NCI-H524 treated with DMSO at 0.1 percent for 48 hours (cell line): ENCODE measurements at regions not wholly inside any gene's neighbourhood (a gene's known extent, or its start where the extent isn't known, plus 50 kb on each side); places are given as distances from the start of the nearest gene placed in this dataset.

Experiments used
- DNase-seq: peaks from one replicate; lab custom pipeline; 2025; lab: John Stamatoyannopoulos, UW

DNA sequence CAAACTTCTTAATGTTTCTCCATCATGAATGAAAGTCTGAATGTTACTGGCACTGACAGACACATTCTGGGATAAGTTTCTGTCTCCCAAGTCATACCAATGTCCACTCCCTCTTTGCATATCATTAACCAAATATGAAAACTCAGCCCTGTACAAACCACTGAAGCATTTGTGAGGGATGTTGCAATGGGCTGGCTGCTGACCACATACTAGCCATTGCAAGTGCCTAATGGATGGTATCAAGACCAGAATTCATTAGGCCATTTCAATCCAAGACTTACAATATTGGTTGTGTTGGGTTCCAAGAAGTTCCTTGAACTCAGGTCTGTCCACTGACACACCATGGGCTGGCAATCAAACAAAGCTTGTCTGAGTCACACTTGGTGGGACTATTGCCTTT, 73.8 kb downstream of the CBLN2 start:
- no peak for DNase-seq

DNA sequence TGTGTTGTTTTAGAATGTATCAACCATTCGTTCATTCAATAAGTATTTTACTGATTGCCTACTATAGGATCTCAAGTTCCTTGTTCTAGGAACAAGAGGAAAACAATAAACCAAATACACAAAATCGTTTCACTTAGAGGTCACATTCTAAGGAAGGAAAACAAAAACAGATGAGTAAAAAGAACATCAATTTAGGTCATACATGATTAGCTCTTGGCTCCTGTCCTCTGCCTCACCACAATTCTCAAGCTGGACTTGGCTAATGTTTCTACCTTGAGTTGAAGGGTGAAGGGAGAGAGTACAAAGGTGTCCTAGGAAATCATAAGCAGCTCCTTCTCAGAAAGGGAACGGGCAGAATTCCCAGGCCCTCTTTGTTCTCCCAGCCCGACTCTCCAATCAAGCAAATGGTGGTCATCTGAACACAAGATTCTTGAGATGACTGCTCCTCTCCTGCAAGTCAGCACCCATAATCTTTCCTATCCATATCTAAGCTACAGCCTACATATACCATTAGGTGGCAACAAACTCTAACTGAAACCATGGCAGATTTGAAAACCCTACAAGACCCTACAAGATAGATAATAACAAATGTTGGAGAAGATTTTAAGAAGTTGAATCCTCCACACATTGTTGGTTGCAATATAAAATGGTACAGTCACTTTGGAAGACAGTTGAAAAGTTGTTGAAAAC, 76.0 kb downstream of the CBLN2 start:
- DNase-seq, result no peak

DNA sequence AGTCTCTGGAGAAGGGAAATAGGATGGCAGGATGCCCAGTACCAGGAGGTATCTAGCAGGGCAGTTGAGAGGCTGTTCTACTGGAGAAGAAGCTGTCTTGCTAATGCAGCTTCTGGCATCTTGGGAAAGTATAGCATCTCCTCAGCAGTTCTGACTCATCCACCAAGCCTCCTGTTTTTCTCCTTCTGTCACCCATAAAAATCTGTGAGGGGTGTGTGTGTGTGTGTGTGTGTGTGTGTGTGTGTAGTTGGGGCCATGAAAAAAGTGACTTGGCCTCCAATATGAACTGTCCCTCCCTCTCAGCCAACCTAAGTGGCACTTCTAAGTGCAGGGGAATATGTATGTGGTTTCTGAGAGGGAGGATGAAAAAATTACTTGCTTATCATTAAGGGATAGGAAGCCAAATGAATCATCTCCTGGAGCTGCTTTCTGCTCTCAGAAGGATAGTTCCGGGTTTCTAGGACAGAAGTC, 83.9 kb downstream of the CBLN2 start:
- DNase-seq, result no peak

DNA sequence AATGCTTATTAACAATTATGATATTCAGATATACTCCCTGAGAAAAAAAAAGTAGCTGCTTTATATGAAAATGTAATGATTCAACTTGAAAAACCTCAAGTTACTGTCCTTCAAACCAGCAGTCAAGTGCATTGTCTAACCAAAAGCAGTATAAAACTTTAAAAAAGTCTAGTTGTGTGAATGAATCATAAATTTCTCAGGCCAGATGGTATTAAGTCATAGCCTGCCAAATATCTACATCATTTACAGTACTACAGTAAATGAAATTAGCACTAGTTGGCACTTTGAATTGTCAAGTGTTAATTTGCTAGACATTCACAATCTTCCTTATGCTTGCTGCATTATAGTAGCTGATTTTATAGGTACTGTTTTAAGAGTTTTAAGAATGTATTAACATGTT, 85.9 kb downstream of the CBLN2 start:
- DNase-seq, result no peak

DNA sequence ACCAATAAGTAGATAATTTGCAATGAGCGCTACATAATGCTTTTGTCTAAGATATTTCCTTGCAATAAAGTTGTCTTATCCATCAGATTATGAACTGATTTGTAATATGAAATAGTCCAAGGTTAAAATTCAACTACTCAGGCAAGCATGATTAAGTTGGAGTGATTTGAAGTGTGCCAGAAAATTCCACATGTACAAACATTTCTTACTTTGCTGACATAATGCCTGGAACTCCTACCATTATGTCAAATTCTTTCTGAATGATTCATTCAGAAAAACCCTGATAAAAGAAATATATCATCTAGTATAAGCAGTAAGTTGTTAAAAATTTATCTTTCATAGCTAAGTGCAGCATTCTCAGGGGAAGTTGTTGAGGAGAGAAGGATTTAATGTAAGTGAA, 87.3 kb downstream of the CBLN2 start:
- DNase-seq, result no peak

DNA sequence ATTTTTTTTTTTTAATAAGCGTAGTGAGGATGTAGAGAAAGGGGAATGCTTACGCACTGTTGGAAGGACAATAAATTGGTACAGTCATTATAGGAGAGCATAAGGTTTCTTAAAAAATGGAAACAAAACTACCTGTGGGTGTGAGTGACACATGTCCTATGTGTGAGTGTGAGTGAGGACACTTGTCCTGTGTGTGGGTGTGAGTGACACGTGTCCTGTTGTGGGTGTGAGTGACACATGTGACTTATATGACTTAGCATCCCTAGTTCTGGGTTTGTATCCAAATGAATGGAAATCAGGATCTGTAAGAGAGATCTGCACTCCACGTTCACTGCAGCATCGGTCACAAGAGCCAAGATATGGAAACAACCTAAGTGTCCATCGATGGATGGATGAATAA, 91.8 kb downstream of the CBLN2 start:
- no peak for DNase-seq

DNA sequence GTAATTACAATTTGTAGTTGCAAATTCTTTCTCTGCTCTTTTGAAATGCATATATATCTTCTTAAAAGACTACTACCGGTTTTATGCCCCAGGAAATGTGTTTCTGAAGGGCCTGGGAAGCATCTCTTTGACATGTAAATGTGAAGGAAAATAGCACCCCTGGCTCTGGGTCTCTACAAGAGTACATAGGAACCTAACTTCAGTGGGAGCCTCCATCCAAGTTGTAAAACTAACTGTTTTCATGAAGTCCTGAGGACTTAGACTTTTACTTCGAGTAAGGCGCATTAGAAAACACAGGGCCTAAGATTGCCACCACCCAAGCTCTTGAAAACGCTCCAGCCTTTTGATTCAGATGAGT, 99.4 kb downstream of the CBLN2 start:
- DNase-seq, result no peak

DNA sequence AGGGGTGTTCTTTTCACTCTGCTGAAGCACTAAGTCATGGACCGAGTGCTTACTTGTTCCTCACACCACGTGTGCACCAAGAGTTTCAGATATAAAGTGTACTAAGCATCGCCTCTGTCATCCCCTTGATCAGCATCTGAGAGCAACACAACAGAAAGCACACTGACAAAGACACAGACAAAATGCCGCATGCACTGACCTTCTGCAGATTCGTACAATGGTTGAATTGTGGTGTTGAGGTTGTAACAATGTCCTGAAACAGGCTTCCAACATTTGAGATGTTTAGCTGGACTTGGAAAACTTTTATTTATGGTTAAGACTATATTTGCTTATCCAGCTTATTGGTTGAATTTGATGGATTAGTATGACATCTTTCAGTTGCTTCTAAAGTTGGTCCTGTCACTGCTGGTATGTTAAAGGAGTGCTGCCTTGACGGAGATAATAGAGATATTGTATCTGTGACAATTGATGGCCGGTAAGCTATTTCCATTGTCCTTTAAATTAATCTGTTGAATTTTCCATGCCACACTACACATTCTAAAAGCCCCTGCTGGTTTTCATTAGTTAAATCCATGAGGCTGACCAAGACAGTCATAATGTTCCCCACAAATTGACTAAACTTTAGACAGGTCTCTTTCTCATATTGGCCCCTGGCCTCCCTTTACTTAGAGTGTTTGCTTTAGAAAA, 99.9 kb downstream of the CBLN2 start:
- no peak for DNase-seq

DNA sequence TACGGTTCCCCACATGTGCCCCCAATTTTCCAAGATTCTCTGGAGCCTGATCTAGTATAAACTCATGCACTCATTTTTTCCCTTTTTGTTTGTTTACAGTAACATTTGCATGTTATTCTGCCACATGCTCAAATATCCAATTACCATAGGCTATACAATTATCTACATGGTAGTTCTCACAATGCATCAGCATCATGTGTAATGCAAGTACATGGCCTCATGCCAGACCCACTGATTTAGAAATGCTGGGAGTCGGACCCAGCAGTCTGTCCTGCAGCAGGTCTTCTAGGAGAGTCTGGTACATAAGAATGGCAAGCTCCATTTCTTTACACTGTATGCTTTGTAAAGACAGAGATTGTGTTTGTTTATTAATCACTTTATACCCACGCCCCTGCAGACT, 107.7 kb downstream of the CBLN2 start:
- DNase-seq, result no peak

DNA sequence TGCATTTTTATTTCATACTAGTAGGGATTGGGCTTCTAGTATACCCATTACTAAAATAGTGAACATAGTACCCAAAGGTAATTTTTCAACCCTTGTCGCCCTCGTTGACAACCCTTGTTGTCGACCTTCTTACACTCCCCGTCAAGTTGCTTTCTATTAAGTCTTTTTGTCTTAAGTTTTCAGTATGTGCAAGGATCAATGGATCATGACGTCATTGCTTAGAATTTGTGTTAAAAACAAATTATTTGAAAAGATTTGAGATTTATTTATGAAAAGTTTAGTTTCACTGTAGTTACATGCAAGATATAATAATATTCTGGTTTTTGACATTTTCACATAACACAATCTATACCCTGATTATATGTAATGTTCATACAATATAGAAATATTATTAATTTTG, 110.4 kb downstream of the CBLN2 start:
- DNase-seq, result no peak

DNA sequence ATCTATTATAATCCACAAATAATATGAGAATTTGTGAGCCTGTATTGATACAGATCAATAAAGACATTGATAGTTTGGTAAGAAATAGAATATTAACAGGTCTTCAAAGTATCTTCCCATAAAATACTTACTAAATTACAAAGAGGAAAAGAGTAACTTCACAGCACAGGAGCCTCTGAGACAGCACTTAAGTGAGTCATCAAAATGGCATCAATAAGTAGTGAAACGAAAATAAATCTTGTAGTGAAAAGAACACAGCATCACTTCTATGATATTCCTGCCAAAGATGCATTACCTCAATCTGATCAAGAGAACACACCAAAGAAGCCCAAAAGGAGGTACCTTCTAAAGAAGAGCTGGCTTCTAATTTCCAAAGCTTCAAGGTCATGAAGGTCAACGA, 116.4 kb downstream of the CBLN2 start:
- no peak for DNase-seq

DNA sequence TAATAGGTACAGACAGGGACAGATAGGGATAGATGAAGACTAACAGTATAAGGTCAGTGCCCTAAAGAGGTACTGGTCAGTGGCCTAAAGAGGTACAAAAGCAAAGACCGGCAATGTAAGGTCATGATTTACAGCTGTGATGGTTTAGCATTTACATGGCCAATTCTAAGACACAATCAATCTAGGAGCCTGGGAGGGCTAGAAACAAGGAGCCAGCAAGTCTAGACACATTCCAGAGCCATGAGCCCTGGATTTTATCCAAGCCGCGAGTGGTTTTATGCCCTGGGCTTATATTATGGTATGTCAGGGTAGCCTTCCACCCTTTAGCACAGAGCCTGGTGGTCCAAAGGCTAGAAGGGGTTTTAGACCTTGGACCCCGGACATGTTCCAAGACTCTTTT, 124.2 kb downstream of the CBLN2 start:
- DNase-seq, result no peak

DNA sequence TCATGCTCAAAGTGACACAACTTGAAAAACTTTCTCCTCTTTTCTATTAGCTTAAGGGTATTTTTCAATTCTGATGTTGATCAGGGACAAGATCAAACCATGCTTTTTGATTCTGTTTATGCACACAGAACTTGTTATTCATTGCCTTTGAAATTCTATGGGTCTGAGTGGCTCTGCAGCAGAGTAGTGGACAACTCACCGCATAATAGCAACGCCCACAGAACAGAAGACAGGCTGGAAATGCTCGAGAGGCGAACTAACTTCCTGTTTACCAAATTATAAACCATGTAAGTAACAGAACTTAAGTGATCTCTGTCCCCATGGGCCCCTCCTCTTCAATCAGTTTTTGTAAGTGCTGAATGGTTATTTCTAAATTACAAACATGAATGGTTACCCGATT, 131.2 kb downstream of the CBLN2 start:
- no peak for DNase-seq

DNA sequence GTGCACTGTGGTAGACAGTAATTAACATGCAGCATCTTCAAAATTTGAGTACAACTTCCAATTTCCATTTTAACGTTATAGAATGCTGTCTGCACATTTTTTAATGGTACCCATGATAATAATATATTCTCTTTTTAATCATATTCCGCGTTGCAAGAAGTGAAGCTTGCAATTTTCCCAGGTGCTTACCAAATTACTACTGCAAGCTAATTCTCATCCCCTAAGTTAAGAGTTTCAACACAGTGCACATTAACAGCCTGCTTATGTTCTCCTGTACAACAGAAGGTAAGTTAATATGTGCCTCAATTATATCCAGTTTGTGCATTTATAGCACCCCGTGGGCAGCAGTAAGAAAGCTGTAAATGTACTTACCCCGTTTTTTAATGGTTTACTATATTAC, 132.9 kb downstream of the CBLN2 start:
- no peak for DNase-seq

DNA sequence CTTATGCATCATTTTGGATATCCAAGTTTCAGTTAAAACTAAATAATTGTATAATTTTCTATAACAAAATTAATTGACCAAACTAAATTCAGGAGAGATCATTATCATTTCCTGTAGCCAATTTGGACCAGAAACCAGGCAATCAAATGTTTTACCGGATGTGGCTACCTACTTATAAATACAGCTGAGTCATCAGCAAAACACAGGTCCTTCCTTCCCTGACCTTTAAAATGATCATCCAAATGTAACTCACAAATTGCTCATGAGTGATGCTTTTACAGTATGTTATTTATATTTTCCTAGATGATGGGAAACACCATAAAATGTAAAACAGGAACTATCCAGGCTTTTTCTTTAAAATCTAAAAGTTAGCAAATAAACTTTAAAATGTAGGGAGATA, 133.7 kb downstream of the CBLN2 start:
- DNase-seq, result no peak

DNA sequence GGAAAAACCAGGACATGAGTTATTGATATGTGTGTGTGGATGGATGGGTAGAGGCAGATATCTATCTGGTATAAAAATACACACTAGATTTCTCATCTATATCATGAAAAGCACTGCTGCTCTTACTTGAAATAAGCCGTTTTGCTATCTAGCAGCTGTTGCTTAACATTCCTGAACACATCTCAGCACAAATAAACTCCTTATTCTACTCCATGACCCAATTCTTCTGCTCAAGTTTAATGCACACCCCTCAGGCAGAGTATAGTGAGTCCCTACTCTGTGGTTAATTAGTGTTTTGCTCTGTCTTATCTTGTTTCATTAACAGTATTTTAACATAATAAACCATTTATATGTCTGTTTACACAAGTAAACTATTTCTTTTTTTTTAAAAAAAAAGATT, 134.2 kb downstream of the CBLN2 start:
- no peak for DNase-seq

DNA sequence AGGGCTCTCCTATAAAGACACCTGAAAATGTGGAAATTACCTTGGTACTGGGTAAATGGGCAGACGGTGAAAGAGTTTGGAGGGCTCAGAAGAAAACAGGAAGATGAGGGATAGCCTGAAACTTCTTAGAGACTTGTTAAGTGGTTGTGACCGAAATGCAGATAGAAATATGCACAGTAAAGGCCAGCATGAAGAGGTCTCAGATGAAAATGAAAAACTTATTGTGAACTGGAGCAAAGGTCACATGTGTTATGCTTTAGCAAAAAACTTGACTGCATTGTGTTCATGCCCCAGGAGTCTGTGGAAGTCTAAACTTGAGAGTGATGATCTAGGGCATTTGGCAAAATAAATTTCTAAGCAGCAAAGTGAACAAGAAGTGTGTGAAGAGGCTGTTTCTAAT, 137.1 kb downstream of the CBLN2 start:
- no peak for DNase-seq

DNA sequence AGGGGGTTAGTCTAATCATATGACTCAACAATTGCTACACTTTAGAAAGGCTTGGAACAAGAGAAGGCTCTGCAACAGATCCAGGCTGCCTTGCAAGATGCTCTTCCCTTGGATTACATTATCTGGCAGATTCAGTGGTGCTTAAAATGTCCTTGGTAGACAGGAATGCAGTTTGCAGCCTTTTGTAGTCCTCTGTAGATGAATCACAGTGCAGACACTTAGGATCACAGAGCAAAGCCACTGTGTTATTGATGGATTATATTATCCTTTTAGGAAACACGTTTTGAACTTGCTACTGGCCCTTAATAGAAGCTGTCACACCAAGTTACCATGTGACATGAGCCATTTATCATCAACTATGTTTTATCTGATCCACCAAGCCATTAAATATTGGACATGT, 152.2 kb downstream of the CBLN2 start:
- DNase-seq, result no peak

DNA sequence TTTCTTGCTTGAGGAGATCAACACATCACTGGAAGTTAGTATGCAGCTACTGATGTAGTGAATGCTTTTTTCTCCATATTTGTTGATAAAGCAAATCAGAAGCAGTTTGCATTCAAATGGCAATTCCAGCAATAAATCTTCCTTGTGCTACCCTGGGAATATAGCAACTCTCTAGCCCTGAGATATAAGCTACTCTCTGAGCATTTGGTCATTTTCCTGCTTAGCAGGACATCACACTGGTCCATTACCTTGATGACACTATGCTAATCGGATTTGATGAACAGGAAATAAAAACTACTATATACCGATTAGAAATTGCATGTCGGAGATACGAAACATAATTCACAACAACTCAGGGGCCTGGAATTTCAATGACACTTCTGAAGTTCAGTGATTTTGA, 152.7 kb downstream of the CBLN2 start:
- DNase-seq, result no peak

DNA sequence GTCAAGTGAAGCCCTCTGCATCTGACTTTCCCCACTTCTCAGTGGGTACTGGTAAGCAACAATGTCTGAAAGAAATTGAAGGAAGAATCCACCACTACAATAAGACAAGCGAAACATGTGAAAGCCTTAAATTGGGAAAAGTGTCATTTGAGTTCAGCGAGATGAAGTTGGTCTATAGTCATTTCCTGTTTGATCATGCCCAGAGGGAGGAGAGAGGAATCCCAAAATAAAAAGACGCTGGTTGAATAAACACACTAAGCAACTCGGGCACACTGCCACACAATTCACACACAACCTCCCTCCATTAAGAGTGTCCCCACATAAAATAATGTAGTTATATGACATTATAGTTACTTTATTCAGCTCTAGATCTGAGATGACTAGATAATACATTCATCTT, 166.1 kb downstream of the CBLN2 start:
- DNase-seq, result no peak

DNA sequence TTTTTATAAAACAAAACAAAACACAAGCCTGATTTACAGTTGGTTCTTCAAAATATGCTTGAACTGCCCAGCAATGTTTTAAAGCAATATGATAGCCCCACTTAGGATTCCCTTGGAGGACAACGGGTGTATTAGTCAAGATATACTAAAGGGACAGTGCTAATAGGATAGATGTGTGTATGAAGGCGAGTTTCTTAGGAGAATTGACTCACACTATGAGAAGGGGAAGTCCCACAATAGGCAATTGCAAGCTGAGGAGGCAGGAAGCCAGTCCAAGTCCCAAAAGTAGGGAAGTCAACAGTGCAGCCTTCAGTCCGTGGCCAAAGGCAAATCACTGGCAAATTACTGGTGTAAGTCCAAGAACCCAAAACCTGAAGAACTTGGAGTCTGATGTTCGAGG, 167.9 kb downstream of the CBLN2 start:
- no peak for DNase-seq

DNA sequence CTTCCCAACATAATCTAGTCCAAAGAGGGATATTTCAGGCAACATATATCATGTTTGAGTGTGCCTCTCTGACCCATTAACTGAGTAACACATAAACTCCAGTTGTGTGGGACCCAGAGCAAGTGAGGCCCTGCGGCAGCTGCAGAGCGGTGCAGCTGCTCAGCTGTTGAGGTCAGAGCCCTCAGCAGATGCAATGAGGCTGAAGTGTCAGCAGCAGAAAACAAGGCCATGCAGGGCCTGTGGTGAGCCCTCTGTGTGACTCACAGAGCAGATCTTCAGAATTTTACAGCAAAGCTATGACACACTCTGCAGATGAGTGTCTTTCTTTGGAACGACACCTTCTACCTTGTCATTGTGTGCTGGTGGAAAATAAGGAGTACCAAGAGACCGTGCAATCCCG, 168.5 kb downstream of the CBLN2 start:
- DNase-seq, result no peak

DNA sequence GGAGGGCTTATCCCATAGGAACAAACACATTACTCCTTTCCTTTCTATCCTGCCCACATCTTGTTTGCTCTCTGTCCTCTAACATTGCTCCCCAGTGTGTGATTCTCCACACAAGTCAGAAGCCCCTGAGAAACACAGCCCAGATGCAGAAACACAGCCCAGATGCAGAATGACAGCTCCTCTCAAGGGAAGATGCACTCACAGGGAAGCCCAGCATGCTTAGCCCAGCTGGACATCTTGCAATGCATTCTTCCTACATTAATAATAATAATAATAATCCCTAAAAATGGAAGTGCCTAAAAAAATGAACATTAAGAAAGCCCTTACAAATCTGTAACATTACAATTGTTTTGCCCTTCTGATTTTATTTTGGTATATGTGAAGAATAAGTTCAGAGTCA, 172.1 kb downstream of the CBLN2 start:
- DNase-seq, result no peak

DNA sequence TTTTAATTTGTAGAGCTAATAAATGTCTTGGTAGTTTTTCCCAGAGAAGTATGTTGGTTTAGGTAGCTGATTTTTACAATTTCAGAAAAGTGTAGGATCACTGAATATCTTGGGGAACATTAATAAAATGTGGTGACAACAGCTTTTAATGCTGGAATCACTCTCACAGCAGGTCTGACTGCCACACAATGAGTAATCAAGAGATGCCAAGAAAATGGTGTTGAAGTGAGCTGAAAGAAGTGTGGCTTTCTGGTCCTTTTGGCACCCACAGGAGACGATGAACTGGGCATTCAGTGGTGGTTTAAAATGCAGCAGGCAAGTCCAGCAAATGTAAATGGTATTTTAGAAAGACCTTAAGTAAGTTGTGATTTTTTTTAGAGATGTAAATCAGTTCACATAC, 175.8 kb downstream of the CBLN2 start:
- no peak for DNase-seq
